CD4-positive, alpha-beta T cell treated with Interleukin-15 for 4 hours (primary cell): ENCODE measurements at regions not wholly inside any gene's neighbourhood (a gene's known extent, or its start where the extent isn't known, plus 50 kb on each side); places are given as distances from the start of the nearest gene placed in this dataset.

ENCODE experiments used
- DNase-seq: peaks from one replicate; pipeline ENCODE4 v3.0.0-alpha.2; 2020; ENCODE audit warnings: low spot score

DNA sequence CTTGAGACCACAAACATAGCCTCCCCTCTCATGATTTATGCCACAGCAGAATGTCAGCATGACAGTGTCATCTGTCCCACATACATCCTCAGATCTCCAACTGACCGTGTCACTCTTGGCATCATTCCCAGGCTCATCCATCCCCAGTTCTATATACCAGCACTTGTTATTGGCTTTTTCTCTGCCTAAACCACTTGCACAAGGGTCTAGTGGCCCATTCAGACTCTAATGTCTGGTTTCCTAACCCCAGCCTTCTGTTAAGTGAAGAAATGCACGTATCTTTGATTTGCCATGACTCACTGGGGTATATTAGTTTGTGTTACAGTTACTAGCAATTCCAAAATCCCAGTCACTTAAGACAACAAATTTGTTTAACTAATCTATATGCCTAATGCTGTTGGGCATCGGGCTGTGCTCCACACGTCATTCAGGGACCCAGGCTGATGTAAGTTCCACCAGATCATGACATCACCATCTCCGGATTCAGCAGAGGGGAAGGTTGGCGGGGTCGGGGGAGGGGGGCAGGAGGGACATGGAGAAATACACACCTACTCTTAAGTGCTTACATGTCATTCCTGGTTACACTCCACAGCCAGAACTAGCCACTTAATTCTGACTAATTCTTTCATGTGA lies 517.4 kb downstream of the BUD13 start:
- DNase-seq, result no peak

GRCh38 chr11:116250155-116250554 lies 522.6 kb downstream of the BUD13 start:
- DNase-seq, result no peak

DNA sequence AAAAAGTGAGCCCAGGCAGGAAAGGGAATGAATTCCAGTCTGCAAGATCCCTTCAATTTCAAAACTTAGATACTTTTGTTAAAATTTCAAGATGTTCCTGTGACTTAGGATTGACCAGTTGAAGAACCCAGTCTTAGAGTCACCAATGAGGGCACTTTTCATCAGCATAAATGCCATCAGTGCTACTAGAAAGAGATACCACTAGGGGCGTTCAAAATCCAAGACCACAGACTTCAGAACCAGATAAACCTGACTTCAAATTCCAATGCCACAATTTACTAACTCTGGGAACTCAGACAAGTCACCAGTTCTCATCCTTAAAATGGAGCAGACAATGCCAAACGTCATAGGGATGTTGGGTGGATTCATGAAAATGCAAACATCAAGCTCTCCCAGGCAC lies 523.2 kb downstream of the BUD13 start:
- no peak for DNase-seq

DNA sequence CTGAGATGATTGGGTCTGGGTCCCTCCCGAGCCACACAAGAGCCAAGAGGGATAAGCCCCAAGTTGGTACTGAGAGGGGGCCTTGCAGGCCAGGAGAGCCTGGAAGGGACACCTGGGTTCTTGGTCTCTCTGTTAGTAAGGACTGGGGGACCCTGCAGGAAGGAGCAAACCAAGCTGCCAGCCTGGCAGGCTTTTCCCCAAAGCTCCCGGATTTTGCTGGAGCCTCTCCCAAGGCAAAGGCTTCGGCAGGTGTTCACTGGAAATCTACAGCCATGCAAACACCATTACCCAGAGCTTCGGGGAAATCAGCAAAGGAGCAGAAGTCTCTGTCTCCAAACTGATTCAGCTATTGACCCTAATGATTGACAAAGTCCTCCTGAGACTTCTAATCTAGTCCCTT lies 527.9 kb downstream of the BUD13 start:
- DNase-seq, result no peak

GRCh38 chr11:116244439-116244838 lies 528.3 kb downstream of the BUD13 start:
- no peak for DNase-seq

GRCh38 chr11:116243991-116244390 lies 528.8 kb downstream of the BUD13 start:
- DNase-seq, result no peak

DNA sequence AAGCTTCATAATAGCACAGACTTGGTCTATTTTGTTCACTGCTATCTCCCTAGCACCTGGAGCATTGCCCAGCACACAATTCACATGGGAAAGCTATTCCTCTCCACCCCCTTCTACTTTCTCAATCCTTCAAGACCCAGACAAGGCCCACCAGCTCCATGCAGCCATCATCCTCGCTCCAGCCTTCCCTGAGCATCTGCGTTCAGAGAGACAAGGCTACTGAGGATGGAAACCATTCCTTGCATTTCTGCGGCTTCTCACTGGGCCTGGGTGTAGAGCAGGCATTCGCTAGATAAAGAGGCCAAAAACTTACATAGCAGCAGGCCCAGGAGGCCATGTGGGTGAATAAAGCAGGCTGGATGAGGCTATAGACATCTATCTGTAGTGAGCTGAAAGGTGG lies 530.8 kb downstream of the BUD13 start:
- DNase-seq, result no peak

GRCh38 chr11:116240710-116241109 lies 532.1 kb downstream of the BUD13 start:
- no peak for DNase-seq

GRCh38 chr11:116239247-116239646 lies 533.5 kb downstream of the BUD13 start:
- DNase-seq, result no peak

DNA sequence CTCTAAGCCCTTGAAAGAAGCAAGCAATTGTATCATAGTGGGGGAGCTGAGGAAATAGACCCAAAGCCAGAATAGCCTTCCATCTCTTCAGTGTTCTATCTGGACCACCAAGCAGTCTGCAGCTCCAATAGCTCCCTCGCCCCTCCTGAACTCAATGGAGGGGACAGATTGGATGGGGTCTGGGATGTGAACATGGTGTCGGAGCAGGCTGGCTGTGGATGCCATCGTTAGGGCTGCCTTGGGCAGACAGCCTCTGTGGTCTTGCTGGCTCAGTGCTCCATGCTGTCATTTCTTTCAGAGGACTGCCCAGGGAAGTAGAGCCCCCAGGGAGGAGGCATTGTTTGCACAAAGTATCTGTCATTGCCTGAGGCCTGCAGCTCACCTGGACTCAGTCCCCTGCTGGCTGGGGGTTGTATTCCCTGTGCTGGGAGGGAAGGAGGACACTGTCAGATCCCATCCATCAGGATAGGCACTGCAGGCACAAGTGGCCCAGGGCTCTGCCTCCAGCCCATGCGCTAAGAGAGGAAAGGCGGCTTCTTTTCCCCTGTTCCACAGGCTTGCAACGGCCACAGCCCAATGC lies 537.7 kb downstream of the BUD13 start:
- no peak for DNase-seq

DNA sequence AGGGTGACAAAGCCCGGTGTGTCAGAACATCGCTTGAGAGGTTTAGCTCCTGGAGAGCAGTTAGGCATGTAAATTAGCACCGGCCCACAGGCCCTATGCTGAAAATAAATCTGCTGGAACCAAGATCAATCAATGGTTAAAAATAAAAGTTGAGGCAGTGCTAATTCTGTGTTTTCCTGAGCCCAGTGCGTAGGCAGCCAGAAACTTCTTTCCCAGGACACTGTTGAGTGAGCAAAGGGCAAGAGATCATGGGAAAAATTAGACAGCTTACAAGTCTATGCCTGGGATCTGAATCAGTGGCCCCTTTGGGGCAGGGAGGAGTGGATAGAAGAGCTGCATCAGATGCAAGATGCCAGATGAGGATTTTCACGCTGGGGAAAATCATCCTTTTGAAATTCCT lies 539.2 kb downstream of the BUD13 start:
- no peak for DNase-seq

GRCh38 chr11:116232364-116232828 lies 540.4 kb downstream of the BUD13 start:
- DNase-seq, result no peak

DNA sequence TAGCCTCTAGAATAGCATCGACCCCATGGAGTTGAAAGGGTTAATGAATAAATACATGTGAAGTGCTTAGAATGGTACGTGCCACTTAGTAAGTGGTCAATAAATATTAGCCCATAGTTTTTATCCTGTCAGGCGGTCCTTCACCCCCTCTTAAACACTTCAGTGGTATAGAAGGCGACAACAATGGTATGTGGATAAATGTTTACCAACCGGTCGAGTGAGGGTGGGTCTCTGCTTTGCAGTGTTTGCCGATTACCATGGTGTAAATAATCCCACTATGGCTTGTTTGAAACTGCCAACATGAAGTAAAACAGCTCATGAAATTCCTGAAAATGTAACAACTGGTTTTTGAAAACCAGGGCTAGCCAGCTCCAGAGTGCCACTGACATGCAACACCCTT lies 541.2 kb downstream of the BUD13 start:
- no peak for DNase-seq

GRCh38 chr11:116230438-116230837 lies 542.3 kb downstream of the BUD13 start:
- DNase-seq, result no peak

DNA sequence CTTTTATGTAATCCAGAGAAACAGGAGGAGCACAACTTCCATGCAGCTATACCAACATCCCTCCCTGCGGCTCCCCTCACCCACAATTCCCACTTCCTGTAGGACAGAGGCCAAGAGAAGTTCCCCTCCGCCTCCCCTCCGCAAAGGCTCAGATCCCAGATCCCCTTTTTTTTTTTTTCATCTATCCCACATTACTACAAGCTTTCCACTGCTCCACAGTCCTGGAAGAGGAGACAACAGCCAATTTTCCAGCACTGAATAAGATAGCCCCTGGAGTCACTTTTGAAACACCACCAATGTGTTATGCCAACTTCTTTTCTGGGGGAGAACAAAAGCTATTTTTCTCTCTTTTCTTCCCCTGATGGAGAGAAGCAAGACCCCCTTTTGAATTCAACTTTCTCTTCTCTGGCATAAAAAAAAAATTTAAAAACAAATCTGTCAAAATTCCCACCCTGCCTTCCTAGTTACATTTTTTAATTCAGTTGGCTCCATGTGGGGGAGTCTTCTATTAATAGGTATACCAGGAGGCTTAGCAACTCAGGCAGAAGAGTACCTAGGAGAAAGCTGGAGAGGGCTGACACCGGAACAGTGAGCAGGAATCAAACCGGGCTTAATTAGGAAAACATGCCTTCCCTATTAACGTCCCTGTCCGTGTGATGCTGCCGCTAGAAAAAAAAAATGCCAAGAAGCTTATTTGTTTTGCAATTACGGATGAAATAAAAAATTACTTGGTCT lies 543.4 kb downstream of the BUD13 start:
- no peak for DNase-seq

- DNase-seq, result no peak
Observed at GRCh38 chr11:116226731-116227130, 546.1 kb downstream of the BUD13 start.

GRCh38 chr11:116225784-116226585 lies 546.8 kb downstream of the BUD13 start:
- no peak for DNase-seq

- no peak for DNase-seq
Observed at GRCh38 chr11:116225236-116225635, 547.6 kb downstream of the BUD13 start.

DNA sequence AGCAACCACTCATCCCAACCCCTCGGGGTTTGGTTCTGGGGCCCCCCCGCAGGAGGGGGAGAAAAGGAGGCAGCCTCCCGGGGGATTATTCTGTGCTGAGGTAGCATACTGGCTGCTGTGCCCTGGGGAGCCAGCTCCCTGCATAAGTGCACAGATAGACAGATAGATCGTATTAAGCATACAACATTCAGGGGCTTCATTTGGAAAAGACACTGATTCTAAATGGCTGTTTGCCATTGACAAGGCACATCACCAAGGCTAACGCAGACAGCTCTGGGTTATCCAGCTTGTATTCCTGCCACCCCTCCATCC lies 547.9 kb downstream of the BUD13 start:
- no peak for DNase-seq

DNA sequence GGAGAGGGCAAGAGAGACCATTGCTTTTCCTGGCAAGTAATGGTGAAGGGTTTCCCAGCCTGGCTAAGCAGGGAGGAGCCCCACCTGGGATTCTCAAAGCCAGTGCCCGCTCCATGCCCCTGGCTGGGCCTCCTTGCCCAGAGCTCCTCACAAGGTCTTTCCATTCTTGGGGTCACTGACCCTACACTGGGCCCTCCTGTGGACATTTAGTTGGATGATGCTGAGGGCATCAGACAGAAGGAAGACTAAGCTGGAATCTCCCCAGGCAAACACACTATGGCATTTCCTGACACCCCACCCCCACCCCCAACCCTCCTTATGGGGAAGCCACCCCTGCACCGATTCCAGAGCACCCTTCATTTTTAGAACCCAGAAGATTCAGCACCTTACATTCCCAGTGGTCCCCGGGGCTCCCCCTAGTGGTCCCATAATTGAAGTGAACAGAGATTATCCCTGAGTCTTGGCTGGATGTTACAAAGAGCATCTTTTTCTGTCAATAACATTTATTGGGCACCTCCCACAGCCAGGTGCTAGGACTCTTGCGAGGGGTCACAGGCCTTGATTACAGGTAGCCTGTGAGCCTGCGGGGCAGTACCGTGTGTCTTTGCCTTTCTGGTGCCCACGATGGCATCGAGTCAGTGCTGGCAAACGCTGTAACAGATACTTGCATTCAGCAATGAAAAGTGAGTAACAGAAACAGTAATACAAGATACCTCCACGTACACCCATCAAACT lies 548.5 kb downstream of the BUD13 start:
- DNase-seq, result peak; percentile 39

DNA sequence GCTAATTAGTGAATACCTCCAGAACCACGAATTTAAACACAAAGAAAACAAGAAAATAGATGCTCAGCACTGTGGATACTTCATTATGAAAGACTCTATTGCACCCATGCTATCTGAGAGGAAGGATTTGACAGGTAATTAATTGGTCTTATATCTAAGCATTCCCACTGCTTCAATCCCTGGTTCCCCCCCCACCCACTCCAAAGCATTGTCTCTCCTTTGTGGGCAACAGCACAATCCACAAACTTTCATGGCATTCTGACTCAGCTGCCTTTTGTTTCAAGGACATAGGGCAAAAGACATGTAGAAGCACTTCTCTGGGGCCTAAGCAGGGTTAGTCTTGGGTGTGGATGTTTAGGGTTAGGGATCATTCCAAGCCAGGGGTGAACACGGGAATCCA lies 551.4 kb downstream of the BUD13 start:
- DNase-seq, result no peak

DNA sequence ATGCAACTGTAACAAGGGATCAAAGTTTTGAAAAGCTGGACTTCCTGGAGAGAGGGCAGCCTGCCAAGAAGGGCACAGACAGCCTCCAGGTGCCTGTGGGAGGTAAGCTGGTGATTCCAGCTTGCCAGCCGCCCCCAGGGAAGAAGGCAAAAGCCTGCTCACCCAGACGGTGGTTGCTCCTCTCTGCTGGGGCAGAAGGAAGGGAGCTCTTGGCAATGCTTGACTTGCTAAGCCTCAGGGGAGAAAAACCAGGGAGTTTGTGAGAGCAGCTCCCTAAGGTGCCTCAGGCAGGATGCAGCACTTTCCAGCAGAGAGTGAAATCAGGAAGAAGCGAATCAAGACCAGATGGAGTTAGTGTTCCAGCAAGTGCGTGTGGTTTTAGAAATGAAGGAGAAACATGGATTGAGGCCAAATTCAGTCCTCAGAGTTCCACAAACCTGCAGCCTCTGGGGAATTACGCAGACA lies 553.6 kb downstream of the BUD13 start:
- DNase-seq, result no peak
